HG03159 (cell line): ENCODE measurements at regions not wholly inside any gene's neighbourhood (a gene's known extent, or its start where the extent isn't known, plus 50 kb on each side); places are given as distances from the start of the nearest gene placed in this dataset.

Experiments
- ATAC-seq: cut with Tn5 transposase; IDR thresholded peaks from one replicate; pipeline ENCODE4 v1.9.1; 2021; ENCODE audit warnings: mild to moderate bottlenecking, moderate library complexity; ENCODE audit not compliant: unreplicated experiment

- no peak for ATAC-seq
Observed at GRCh38 chr2:219944866-219945265, 317.4 kb downstream of the SLC4A3 start.

DNA sequence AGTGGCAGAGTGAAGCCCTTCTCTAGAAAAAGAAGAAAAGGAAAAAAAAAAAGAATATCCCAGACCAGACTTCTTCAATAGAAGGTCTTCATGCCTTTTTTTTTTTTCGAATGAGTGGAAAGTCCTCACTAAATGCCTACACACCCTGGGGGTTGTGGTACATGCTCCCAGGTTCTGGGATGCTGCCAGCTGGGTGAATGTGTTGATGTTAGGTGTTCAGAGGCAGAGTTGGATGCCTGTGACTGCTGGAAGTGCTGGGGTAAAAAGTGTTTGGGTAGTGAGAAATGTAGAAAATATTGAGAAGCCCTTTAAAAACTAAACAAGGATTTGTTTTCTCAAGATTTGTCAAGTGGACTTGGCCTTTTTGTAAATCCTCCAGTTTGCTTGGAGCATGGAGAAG is 318.6 kb downstream of the SLC4A3 start:
- ATAC-seq, result no peak

DNA sequence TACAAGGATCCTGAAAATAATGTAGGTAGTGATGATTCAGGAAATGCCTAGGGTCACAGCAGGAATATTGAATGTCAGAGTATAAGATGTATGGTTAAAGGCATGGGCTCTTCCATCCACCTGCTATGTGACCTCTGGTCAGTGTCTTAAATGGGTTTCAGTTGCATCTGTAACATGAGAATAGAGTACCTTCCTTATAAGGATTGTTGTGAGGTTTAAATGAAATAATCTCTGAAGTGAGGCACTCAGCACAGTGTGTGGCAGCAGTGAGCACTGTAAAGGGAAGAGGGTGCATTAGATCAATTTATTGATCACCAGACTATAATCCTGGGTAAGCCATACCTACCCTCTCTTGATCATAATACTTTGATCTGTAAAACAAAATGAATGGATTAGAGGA is 319.1 kb downstream of the SLC4A3 start:
- ATAC-seq, result no peak

DNA sequence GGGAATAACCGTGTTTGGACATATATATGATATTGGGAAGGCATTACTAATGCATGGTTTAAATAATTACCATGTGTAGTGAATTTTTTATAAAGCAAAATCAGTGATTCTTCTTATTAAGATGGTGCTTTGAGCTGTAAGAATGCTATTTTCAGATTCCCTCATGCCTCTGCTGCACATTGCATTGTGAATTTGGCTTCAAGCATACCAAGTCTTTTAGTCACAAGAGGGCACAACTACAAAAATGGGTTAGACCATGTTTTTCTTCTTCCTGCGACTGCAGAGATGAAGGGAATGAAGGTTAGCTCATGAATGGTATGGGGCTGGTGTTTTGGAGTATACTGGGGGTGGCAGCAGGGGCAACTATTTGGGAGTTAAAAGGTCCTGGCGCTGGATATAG is 320.1 kb downstream of the SLC4A3 start:
- no peak for ATAC-seq

DNA sequence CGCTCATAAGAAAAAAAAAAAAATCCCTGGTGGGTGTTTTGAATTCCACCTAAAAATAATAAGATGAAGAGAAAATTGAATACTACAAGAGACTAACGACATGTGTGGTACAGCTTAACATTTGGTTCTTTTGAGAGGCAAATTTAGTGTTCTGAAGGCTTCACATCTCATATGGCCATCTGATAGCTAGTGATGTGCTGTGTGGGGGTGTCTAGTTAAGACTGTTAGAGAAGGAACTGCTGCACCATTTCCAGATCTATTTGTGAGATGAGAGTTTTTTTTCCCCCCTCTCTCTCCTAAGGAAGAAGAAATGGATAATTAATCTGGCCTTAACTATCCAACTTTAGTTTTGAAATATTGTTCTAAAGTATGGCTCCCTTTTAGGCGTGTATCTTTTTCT is 321.6 kb downstream of the SLC4A3 start:
- ATAC-seq, result no peak

DNA sequence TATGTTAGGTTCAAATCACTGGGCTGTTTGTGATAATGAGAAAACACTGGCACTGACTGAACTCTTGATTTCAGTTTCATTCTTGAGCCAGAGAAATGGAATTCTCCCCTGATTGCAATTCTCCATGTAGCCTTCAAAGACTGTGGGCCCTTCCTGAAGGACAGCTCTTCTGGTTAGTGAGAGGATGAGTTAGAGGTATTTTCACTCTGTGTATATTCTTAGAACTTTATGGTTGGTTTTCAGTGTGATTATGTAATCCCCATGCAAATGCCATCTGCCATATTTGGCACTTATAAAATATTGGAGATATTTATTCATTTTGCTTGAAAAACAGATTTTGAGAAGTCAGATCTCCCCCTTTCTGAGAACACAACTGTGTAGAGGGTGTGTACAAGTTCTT is 323.7 kb downstream of the SLC4A3 start:
- ATAC-seq, result no peak

DNA sequence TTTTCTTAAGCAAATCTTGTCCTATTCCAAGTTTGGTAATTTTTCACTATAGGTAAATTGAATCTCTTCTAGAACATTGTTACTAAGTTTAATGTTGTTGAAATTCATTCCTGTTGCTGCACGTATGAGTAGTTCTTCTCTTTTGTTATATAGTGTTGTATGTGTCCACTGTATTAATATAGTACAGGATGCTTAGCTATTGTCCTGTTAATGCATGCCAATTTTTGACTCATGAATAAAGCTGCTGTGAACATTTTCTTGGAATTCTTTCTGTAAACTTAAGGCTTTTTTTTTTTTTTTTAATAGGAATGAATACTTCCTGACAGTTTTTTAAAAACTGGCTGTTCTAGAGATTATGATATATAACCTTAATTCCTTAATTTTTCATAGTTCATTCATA is 326.9 kb downstream of the SLC4A3 start:
- ATAC-seq, result no peak

DNA sequence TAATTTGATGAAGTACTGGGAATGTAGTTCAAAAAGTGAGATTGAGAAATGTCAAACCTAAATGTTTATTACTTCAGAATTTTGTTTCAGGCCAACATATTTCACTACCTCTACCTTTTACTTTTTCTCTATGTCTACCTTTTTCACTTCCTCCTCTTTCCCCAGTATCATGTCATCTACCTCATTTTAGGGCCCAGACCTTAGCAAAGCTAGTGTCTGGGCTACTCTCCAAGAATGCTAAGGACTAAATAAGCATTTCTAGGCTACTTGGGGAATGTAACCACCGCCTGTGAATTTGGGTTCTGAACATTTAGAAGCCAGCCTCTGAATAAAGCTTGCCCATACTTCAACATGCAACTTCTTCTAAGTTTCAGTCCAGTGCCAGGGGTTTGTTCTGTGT is 330.4 kb downstream of the SLC4A3 start:
- ATAC-seq, result no peak

GRCh38 chr2:219958941-219959340 is 331.5 kb downstream of the SLC4A3 start:
- no peak for ATAC-seq

GRCh38 chr2:219959471-219959870 is 332.0 kb downstream of the SLC4A3 start:
- ATAC-seq, result no peak

DNA sequence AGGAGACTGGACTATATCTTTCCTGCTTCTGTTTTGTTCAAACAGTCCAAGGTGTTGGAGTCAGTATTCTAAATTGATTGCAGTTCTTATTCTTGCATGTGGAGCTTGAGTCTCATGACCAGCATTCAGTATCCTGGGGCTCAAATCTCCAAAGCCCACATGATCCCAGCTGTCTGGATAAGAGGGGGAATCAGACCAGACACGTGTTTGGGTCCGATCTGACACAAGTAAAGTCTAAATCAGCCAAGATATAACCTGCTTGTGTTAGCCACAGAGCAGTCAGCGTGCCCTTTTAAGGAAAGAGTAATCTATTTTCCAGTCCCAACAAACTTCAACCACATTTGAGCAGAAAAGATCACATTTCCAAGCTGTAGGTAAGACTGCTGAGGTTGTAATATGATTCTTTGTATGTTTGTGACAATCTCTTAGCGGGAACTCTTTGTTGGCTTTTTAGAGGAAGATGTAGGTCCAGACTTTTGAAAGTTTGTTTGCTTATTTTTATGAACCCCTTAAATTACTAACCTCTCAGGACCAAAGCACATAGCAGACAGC is 334.6 kb downstream of the SLC4A3 start:
- no peak for ATAC-seq

- ATAC-seq, result no peak
Observed at GRCh38 chr2:219962801-219963200, 335.4 kb downstream of the SLC4A3 start.

DNA sequence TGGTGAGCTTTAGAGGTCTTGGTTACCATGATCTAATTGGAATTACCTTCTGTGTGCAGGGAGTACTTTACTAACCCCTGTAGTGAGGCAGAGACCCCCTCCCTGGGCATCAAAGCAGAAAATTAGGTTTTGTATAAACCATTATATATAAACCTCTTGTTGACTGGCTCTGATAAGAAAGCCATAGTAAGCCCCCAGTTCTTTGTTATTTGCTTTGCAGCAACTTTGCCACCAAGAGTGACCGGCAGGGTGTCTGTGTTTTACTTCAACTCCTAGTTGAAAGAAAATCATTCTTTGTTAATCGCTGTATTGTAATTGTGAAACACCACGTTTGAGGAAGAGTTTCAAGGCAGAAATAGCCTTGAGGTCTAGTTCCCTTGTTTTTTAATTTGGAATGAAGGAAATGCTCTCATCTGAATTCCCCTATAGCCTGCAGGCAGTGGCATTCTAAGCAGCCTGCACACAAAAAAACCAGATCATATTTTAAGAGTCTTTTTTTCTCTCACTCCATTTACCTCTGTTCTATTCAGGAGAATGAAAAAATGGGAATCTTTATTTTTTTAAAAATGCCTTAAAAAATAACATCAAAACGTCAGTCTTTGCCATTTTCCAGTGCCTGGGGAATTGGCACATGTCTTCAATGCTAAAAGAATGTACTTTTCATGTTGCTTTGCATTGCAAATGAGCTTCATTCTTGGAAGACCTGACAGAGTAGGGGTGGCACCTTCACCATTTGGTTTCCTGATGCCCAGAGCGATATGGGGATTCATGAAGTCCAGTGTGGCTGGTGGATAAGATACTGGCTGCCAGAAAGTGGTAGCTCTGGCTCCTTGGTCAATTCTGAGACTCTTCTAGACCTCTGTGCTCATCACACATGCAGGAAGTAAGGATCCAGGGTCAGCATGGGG is 338.1 kb downstream of the SLC4A3 start:
- no peak for ATAC-seq

- no peak for ATAC-seq
Observed at GRCh38 chr2:219967247-219968245, 340.1 kb downstream of the SLC4A3 start.

DNA sequence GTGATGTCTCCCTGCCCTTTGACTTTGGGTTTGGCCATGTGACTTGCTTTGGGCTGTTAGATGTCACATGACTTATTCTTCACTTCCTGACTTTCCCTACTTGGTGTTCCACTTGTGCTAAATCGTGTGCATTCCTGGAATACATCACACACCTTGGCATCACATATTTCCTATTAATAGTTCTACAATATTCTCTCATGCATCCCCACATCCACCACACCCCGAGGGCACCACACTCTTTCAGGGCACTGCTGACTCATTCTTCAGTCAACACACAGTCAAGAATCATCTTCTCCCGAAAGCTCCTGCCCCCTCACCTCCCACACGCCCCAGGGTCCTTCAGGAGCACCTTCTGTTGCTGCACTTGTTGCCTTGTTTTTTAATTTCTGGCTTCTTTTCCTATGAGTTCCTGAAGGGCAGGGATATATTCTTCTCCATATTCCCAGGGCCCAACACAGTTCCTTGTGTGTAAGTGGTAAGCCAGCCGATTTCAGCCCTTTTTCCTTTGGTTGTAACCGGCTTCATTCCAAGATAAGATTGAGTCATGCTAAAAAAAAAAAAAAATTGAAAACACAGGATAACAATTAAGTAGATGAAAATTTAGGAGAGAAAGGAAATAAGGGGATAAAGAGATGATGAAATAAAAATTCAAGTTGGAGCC is 341.4 kb downstream of the SLC4A3 start:
- ATAC-seq, result no peak

GRCh38 chr2:219969508-219969907 is 342.1 kb downstream of the SLC4A3 start:
- ATAC-seq, result no peak

GRCh38 chr2:219973136-219973535 is 345.7 kb downstream of the SLC4A3 start:
- ATAC-seq, result no peak

- ATAC-seq, result no peak
Observed at GRCh38 chr2:219976871-219977270, 349.4 kb downstream of the SLC4A3 start.

GRCh38 chr2:219980638-219981037 is 353.2 kb downstream of the SLC4A3 start:
- ATAC-seq, result no peak

DNA sequence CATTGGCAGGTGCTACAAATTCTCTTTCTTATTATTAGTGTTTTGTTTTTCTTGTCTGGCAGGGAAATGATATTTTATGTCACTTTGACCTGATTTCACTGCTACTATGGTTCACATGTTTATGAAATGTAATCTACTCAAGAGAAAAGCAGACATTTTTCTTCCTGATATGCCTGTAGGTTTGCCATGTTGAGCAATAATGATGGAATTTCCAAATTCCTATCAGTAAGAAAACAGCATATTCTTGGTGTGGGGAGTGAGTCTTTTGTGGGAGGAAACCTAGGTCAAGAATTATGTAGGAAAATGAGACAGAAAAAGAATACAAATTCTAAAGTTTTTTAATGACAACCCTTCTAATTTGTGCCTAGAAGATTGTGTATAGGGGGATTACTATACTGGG is 356.4 kb downstream of the SLC4A3 start:
- no peak for ATAC-seq

- no peak for ATAC-seq
Observed at GRCh38 chr2:219985017-219985416, 357.6 kb downstream of the SLC4A3 start.
